PC-3 (cell line): ENCODE measurements at regions not wholly inside any gene's neighbourhood (a gene's known extent, or its start where the extent isn't known, plus 50 kb on each side); places are given as distances from the start of the nearest gene placed in this dataset.

Experiments used
- EZH2 ChIP-seq: fragments of 300-600 bp; sonication (generic); IDR thresholded peaks from one replicate; pipeline ENCODE4 v1.6.1; 2017; ENCODE audit warnings: antibody characterized with exemption, mild to moderate bottlenecking, low read length; ENCODE audit not compliant: unreplicated experiment
- EZH2phosphoT487 ChIP-seq: fragments of 300-600 bp; sonication (generic); IDR thresholded peaks from 2 replicates; pipeline ENCODE4 v1.6.1; 2018; ENCODE audit warnings: mild to moderate bottlenecking, antibody characterized with exemption, low read length, borderline replicate concordance
- TF ChIP-seq, protein P1 (sequence below): fragments of 300-600 bp; sonication (generic); conservative IDR thresholded peaks from 2 replicates; pipeline ENCODE4 v1.5.1; 2017; ENCODE audit warnings: antibody characterized with exemption, low read depth, mild to moderate bottlenecking, low read length

DNA sequence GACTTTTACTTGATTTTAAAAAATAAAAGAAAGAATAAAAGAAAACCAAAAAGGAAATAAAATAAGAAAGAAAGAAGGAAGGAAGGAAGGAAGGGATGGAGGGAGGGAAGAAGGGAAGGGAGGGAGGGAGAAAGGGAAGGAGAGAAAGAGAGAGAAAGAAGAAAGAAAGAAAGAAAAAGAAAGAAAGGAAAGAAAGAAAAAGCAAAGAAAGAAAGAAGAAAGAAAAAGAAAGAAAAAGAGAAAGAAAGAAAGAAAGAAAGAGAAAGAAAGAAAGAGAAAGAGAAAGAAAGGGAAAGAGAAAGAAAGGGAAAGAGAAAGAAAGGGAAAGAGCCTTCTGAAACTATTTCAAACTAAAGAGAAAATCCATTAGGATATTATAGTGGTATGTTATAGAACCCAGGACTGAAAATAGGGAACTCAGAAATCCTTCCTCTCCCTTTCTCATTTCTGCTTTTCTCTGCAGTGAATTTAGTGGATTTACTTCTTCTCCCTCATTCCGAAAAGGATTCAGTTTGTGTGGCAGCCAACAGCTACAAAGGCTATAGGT, 414.7 kb upstream of the CCNG1 start:
- TF ChIP-seq, protein P1, sequence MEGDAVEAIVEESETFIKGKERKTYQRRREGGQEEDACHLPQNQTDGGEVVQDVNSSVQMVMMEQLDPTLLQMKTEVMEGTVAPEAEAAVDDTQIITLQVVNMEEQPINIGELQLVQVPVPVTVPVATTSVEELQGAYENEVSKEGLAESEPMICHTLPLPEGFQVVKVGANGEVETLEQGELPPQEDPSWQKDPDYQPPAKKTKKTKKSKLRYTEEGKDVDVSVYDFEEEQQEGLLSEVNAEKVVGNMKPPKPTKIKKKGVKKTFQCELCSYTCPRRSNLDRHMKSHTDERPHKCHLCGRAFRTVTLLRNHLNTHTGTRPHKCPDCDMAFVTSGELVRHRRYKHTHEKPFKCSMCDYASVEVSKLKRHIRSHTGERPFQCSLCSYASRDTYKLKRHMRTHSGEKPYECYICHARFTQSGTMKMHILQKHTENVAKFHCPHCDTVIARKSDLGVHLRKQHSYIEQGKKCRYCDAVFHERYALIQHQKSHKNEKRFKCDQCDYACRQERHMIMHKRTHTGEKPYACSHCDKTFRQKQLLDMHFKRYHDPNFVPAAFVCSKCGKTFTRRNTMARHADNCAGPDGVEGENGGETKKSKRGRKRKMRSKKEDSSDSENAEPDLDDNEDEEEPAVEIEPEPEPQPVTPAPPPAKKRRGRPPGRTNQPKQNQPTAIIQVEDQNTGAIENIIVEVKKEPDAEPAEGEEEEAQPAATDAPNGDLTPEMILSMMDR: no peak
- TF ChIP-seq EZH2: no peak
- TF ChIP-seq EZH2phosphoT487: no peak
